Stimulated activated CD4-positive, alpha-beta T cell treated with anti-CD3 and anti-CD28 coated beads, Interleukin-1b, Interleukin-23, amount 100 ng/mL, for 1 hour (primary cell): ENCODE measurements at regions not wholly inside any gene's neighbourhood (a gene's known extent, or its start where the extent isn't known, plus 50 kb on each side); places are given as distances from the start of the nearest gene placed in this dataset.

Experiments used
- DNase-seq, 2 donors: peaks; one replicate each; pipeline ENCODE4 v3.0.0-alpha.2; 2020; ENCODE audit warnings: low read depth in 2 of 2

DNA sequence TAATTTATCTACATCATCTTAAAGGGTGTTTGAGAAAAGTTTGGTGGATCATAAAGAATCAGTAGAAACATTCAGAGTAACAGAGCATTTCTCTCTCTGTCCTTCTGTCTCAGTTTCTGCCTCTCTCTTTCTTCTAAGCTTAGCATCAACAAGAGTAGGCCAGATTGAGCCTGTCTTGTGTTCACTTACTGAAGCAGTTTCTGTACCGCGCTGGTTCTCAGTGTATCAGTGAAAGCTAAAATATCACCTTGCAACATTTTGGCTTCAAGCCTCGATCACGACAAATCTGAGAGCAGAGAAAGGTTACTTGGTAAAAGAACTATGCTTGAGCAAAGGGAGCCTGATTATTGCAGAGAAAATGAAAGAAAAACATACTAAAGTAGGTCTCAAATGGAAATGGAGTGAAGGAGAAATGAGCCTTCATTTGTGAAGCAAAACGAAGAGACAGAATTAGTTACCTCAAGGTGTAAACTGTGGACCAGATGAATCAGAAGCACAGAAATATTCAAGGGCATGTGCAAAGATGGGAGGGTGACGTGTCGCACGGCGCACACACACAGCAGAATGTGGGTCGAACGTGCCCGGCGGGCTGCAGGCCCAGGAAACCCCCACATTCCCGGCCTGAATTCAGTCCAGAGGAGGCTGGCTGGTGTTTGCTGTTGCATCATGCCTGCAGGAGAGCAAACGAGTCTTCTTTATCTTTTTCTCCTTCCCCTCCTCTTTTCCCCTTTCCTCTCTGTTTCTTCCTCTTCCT is 509.3 kb downstream of the QKI start:
- DNase-seq, result no peak

DNA sequence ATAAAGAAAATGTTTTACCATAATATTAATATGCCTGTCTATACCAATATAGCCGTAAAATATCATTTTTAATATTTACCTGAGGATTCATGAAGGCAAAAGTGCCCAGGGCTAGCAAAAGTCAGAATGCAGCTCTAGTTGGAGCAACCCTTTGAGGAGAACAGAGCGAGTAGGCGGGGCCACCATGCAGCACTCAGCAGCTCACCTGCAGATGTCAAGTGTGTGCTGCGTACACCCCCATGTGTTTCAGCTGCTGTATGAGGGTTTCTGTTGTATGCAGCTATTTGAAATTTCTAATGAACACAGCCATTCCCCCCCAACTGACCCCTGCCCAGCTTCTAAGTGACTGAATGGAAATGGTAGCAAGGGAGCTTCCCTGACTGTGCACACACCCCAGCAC is 508.0 kb downstream of the QKI start:
- DNase-seq, result no peak

DNA sequence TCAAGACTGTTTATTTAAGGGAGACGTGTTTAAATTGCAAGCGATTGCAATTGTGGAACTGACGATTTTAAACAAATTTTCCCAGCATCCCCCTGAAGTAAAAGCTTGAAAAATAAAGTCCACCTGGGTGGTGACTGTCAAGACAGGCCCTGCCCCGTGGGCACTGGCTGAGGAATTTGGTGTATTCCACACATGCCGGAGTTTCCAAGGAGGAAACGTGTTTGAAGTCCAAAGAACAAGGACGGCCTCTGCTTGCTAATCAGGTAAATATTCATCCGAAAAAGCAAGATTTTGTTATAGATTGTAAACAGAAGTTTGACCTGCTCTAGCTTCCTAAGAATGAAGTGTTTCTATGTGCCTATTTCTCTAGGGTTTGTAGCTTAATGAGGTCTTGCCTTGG is 505.1 kb downstream of the QKI start:
- DNase-seq, result no peak

DNA sequence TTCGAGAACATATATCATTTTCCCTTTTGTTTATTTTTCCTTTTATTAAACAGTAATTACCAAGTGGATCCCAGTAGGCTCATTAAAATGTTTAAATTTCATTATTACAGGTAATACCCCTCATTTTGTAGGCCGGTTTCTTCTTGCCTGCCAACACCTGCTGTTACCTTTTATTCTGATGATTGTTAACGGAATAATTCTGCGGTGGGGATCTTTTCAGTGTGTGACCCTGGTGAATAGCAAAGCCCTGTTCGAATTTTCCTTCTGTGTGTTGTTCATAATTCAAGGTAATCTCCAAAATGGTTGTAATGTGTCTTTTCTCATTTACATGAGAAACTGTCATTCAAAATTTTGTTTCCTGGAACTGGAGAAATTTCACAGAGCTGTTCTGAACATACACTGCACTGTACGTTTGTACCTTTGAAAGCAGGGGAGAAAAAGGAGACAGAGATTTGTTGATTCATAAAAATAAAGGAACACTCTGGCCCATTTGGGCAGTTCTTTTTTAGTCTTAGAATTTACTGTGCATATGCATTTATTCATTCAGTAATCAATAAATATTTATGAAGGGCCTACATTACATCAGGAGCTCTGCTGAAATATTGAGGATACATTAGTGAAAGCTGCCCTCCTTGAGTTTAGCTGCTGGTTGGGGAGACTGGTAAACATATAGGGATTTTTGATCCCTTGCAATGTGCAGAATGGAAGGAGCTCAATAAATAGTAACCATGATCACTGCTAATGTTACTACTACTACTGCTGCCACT is 502.0 kb downstream of the QKI start:
- DNase-seq, result no peak

DNA sequence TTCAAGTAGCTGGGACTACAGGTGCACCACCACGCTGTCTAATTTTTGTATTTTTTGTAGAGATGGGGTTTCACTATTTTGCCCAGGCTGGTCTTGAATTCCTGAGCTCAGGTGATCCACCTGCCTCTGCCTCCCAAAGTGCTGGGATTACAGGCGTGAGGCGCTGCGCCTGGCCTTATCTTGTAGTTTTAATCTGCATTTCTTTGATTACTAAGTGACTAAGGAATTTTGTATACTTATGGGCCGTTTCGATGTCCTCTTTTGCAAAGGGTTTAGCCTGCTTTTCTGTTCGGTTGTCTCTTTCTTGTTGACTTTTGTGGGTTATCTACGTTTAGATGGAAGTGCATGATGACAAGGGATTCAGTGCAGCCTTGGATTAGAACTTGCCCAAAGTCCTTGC is 500.6 kb downstream of the QKI start:
- DNase-seq, result no peak

DNA sequence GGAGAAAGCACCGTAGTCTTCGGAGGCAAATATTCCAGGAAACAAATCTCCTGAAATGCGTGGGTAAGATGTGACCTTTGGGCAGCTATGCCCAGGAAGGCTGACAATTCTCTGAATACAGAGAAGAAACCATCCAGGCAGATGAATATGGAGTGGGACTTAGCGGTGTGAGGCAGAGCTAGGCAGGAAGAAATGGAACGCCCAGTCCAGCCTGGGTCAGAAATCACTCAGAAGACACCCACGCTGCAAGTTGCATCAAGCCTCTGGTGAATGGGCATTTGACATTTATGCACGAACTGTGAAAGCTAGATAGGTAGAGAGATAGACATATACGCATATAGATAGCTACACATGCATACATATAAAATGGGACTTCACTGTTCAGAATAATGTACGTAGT is 498.5 kb downstream of the QKI start:
- DNase-seq, result no peak

DNA sequence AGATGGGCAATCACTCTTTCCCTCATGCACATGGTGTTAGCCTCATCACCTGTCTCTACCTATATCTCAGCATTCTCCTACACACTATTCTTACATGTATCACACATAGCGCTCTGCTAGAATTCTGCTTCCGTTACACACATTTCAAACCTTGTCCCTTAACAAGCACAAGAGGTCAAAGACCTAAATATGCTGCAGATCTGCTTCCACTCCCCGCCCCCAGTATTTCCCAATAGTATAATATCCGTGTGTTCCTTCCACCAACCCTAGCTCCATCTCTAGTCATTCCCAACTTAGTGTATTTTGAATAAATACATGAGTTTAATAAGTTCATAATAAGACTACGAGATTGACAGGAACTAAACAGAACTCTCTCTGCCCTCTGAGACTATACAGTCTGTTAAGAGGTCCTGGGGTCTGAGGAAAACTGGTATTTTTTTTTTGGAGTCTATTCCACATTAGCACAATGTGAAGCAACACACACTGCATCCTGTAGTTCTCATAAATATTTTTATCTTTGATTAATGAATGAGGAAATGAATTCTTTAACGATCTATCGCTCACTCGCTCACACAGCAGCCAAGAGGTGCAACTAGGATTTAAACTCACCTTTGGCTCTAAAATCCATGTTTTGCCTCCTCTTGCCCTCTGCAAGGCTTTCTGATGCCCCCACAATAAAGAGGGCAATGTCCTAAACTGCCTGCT is 491.6 kb downstream of the QKI start:
- no peak for DNase-seq

DNA sequence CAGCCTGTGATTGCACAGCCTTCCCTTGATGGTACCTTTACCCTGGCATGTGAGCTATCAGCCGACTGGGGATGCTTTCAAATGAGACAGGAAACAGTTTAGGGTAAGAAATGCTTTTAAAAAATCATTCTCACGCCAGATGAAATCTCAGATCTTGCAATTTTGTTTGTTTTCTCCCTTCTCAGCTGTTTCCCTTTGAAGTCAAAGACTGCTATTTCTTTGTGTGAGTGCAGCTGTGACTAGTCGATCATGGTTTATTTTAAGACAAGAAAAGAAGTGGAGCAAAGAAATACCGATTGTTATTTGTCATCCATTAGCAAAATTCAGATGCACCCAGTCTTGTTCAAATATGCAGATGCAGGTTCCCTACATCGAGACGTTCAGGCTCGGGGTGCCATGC is 489.7 kb downstream of the QKI start:
- DNase-seq, result no peak

DNA sequence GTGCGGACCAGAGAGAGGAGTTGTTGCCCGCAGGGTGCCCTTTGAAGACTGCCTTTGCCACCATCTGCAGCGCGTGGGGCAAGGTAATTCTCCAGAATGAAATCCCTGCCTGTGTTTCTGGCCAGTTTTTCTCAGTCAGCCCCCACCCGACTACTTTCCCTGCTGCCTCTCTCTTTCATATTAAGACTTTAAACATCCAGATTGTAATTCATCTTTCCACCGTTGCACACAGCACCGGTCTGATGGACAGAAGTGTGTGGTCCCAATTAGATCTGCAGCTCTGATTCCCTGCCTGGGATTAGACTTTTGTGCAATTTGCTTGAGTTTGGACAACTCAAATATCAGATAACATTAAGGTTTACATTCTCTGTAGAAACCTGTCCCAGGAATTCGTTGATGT is 489.0 kb downstream of the QKI start:
- no peak for DNase-seq

DNA sequence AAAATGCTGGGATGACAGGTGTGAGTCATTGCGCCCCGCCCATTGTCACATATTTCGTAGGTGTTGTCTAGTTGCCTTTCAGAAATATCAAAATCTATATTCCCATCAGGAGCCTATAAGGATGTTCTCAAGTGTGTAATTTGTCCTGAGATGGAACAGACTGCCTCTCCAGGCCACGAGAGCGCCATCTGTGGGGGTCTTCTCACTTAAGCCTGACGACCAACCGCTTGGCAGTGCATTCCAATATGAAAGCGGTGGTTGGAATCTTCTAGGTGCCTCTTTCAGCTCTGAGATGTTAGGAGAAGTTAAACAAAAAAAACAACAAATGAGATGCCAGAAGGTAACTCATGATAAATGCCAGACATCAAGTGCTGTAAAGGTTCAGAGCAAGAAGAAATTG is 488.5 kb downstream of the QKI start:
- DNase-seq, result no peak

DNA sequence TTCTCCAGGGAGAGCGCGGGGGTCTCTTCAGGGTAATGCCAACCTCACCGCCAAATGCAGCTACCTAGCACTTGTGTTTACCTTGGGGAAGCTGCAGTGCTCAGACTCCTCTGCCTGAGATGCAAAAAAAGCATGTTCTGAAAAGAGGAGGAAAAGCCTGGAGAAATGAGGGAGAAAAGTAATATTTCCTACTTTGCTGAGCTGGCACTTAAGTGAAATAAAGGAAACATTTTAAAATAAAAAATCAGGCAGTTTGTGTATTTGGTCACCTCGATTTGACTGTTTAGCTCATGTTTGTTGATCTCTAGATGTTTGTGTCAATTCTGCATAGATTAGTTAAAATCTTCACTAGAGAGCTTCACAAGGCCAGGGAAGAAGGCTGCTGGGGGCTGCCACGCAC is 487.2 kb downstream of the QKI start:
- DNase-seq, result no peak

DNA sequence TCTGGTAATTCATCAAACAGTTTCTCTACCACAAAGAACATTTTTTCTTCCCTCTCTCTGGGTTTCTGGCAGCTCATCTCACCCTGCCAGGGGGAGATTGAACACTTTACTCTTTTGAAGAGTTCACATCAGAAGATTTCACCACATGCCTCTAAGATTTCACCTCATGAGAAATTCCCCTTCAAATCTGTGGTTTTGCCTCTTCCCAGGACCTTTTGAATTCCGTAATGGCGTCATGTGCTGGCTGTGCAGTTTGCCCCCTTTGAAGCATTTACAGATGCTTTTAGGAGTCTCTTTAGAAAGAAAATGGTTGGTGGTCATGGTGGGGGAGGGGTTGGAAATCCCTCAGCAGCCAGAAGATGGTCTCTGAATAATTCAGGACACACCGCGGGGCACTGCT is 486.1 kb downstream of the QKI start:
- no peak for DNase-seq

DNA sequence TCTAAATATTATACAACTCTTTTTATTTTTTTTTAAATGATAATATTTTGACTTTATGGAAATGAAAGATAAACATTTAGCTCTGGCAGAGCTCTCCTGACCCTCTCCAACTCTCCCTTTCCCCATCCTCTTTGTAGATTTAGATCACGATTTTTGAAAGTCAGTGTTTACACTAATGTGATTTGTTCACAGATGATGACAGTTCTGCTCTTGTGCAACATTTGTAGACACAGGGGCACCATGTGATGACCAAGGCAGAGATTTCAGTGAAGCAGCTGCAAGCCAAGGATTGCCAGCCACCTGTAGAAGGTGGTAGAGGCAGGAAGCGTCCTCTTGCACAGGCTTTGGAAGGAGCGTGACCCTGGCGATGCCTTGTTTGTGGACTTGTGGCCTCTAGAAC is 483.2 kb downstream of the QKI start:
- DNase-seq, result no peak

DNA sequence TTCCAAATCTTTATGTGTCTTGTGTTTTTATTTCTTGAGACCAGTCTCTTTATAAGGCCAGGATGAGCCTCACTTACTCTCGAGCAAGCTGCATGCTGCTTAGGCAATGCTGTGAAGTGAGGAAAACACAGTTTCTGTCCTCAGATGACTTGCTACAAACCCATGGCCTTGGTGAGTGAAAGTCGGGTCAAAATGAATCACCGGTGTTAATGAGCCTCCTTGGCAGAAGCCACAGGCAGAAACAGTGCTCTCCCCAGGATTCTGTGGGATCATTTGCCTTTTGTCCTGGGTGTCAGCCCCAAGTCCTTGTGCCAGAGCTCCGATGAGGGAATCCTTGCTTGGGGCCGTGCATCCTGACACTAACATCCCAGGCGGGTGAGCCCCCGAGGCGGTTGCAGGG is 482.5 kb downstream of the QKI start:
- no peak for DNase-seq

DNA sequence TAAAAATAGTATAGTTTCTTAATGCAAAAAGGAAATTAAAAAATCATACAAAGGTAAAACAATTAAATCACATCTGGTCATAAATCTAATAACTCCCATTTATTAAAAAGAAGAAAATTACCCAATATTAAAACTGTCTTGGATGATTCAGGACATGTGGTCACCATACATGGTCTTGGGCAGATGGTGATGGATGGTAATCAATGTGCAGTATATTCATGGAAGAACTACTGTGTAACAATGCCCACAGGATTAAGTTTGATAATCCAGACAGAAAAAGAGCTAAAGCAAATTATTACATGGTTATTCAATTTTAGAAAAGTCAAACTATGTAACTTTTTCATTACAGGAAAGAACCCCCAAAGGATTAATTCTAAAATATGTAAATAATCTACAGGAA is 480.6 kb downstream of the QKI start:
- DNase-seq, result no peak

DNA sequence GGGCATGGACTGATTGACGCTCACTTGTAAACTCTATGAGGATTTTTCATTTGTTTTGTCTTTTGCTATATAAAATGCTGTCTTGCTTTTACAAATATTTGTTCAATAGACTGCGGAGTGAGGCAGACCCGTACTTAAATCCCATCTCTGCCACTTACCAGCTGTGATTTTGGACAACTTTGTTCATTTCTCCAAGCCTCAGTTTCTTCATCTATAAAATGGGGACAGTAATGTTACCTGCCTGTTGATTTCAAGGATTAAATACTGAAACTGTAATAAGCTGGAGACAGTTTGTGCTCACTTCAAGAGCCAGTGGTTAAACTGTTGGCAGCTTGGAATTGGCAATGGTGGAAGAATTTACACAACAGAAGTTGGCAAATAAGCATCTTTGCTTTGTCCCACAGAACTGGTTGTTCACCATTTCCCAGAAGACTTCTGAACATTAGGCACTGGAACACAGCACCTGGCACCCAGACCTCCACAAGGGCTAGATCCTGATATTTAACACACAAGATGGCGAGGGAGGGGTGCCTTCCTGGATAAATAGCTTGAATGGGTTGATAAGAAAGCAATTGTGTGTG is 479.2 kb downstream of the QKI start:
- no peak for DNase-seq

DNA sequence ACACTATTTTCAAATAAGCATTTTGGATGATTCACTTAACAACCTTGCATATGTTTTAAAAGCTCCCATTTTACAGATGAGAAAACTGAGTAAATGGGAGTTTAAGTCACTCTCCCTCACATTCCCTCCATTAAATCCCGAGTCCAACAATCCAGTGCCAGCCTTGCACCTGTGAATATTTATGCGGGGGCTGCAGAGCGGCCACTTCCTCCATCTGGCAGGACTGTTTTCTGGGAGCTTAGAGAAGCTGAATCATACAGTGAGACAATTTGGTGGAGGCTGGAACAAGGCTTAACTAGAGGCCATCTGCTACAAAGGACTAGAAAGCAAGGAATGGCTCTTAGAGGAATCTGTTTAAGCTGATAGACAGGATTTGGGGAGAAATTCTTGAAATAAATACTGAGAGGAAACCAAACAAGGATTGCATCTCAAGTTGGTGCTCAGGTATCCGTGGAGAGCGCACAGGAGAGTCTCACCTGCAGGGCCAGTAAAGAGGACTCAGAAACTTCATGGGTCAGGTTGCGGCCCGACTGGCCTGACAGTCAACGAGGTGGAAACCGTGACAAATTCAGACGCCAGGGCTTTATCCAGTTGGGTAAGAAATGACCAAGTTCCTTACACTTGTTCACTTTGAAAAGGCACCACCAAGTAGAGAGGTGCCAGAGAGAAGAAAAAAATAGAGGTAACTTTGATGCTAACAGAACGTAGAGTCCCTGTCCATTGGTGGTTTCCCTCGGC is 478.5 kb downstream of the QKI start:
- no peak for DNase-seq

DNA sequence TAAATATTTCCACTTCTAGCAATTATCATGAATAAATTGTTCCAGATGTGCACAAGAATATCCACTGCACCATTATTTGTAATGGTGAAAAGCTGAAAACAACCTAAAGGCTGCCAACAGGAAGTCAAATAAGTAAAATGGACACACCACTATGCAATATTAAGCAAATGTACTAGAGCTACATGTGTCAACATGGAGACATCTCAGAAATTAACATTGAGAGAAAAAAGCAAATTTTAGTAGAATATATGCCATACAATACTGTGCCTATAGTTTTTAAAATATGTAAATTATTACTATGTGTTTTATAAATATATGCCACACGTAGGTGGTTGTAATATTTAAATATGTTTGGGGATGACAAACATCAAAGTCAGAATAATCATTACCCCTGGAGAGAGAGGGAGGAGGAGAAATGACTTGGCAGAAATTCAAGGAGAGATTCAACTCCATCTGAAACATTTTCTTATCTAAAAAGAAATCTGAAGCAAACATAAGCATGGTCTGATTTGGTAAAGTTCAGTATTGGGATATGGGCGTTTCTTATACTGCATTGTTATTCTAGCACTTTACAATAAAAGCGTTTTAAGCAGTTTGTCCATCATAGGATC is 475.5 kb downstream of the QKI start:
- DNase-seq, result no peak

DNA sequence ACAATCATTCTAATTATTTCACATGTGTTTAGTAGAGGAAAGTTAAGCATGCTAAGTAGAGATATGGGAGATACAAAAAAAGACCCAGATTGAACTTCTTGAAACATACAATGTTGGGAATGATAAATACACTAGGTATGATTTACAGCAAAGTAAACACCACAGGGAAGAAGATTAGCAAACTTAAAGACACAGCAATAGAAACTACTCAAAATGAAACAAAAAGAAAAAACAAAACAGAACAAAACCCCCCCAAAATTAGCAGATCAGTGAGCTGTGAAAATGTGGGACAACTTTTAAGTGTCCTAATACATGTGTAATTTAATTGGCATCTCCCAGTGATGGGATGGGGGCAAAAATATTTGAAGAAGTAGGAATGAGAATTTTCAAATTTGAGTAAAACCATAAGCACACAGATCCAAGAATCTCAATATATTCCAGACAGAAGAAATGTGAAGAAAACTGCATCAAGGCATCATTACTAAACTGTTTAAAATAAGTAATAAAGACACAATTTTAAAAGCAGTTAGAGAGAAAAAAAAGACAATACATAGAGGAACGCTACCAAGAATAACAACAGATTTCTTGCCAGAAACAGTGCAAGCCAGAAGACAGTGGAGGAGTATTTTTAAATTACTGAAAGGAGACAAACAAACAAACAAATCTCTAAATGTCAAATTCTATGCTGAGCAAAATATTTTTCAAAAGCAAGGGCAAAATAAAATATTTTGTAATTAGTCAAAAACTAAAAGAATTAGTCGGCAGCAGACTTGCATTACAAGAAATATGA is 473.7 kb downstream of the QKI start:
- DNase-seq, result no peak

DNA sequence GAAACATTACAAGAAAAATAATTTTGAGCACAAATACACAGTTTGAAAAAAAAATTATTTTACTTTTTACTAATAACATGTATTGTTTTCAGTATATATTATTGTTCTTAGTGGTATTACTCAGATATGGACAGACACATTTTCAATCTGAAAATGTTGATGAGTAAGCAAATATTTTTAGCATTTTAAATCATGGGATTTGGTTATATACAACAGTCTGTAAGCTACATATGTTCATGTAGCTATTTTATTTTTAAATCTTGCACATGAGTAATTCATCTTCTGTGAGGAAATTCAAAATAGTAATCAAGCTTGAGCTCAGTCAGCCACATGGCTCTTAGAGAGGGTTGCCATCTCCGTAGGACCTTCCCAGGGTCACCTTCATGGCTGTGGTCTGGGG is 471.9 kb downstream of the QKI start:
- no peak for DNase-seq

DNA sequence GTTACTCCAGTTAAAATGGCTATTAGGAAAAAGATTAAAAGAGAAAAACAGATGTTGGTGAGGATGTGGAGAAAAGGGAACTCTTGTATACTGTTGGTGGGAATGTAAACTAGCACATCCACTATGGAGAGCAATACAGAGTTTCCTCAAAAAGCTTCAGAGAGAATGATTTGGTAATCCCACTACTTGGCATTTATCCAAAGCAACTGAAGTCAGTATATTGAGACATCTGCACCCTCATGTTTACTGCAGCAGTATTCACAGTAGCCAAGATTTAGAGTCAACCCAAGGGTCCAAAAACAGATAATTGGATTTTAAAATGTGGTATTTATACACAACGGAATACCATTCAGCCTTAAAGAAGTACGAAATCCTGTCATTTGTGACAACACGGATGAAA is 469.5 kb downstream of the QKI start:
- no peak for DNase-seq
